Hematopoietic multipotent progenitor cell treated with erythropoietin and hydrocortisone succinate and interleukin-3 and kit ligand, for 17 days (in vitro differentiated cells): ENCODE measurements at regions not wholly inside any gene's neighbourhood (a gene's known extent, or its start where the extent isn't known, plus 50 kb on each side); places are given as distances from the start of the nearest gene placed in this dataset.

Experiments
- DNase-seq: peaks from one replicate; pipeline ENCODE4 v3.0.0-alpha.2; 2015; ENCODE audit warnings: low spot score

GRCh38 chr4:19992471-19993093 is 259.1 kb upstream of the SLIT2 start:
- DNase-seq, result no peak

- DNase-seq, result no peak
These were observed 264.0 kb upstream of the SLIT2 start for GRCh38 chr4:19987746-19988145.

GRCh38 chr4:19983072-19983471 is 268.6 kb upstream of the SLIT2 start:
- no peak for DNase-seq

GRCh38 chr4:19982556-19982955 is 269.1 kb upstream of the SLIT2 start:
- no peak for DNase-seq

- DNase-seq, result no peak
These were observed 279.9 kb upstream of the SLIT2 start for GRCh38 chr4:19971829-19972228.

DNA sequence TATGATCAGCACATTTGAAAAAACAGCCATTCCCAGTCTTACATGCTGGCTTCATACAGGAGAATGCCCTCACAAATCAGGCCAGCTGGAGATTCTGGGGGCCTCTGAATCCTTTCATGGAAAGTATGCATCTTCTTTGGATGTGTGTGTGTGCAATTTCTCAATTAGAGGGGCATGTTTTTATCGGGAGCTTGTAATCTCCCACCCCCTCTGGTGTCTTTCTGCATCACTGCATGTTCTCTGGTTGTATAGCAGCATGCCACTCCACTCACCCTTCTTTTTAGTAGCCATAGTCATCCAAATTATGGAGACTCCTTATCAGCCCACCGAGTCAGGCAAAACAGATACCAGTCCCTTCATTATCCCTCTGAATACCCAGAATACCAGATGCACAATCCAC is 282.2 kb upstream of the SLIT2 start:
- no peak for DNase-seq

- no peak for DNase-seq
These were observed 290.6 kb upstream of the SLIT2 start for GRCh38 chr4:19961091-19961490.

GRCh38 chr4:19958848-19959247 is 292.9 kb upstream of the SLIT2 start:
- no peak for DNase-seq

DNA sequence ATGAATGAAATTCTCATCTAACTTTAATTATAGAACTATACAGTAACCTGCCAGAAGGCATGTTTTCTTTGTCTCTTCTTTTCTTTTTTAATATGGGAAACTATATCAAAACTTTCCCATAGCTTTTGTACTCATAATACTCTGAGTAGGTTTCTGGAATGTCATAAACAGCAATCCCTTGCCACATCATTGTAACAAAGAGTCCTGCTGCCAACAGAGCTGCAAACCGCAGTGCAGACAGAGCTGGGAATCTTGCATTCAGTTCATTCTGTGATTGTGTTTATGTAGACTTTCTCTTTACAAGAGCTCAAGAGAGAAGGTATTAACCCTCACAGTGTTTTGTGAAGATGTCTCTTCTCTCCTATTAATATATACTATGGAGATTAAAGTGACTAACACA is 304.4 kb upstream of the SLIT2 start:
- DNase-seq, result no peak

GRCh38 chr4:19945979-19946380 is 305.7 kb upstream of the SLIT2 start:
- no peak for DNase-seq

GRCh38 chr4:19945501-19945900 is 306.2 kb upstream of the SLIT2 start:
- DNase-seq, result no peak

GRCh38 chr4:19944806-19945205 is 306.9 kb upstream of the SLIT2 start:
- DNase-seq, result no peak

GRCh38 chr4:19944251-19944650 is 307.5 kb upstream of the SLIT2 start:
- DNase-seq, result no peak

DNA sequence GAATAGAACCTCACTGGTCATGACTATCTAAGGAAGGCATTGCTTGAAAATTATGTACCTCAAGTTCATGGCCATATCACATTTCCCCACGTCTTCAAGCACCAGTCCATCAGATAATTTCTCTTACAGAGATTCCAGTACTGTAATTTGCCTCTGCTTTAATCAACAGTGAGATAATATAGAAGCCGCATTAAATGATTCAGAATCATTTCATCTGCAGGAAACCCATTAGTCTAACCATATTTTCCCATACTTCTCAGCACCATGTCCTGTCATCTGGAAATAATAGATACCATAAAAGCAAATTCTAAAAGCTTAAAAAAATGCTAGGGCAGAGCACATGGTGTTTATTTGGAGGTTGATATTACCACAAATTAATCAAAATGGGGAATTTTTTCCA is 310.3 kb upstream of the SLIT2 start:
- no peak for DNase-seq

DNA sequence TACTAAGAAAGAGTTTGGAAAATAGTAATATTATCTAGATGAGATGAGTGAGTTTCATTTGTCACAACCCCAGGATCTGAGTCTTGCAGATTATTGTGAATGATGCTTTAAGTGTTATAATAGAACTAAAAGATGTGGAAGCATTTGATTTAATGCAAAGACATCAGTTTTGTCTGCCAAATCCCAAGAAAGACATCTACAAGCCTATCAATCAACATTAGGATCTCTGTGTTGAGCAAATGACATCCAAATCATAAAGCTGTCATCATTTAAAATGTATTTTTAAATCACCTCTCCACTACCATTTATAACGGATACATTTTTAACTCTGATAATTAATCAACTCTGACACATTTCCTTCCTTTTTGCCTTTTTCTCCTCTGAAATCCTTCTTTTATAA is 310.8 kb upstream of the SLIT2 start:
- DNase-seq, result no peak

DNA sequence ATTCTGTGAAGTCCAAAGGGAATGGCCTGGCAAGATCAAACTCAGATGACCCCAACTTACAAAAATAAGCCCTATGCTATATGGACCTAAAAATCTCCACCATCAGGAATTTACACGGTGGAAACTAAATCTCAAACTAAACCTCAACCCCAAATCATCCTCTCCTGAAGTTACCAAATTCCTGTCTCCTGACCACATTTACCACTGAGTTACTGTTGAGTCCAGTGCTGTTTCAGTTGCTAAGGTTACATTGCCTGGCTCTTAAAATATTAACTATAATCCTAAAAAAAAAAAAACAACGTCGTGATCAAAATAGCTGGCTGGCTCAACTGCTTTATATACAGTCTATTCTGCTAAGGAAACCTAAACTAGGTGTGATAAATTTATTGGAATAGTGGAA is 315.2 kb upstream of the SLIT2 start:
- no peak for DNase-seq

- no peak for DNase-seq
These were observed 321.0 kb upstream of the SLIT2 start for GRCh38 chr4:19930742-19931141.

DNA sequence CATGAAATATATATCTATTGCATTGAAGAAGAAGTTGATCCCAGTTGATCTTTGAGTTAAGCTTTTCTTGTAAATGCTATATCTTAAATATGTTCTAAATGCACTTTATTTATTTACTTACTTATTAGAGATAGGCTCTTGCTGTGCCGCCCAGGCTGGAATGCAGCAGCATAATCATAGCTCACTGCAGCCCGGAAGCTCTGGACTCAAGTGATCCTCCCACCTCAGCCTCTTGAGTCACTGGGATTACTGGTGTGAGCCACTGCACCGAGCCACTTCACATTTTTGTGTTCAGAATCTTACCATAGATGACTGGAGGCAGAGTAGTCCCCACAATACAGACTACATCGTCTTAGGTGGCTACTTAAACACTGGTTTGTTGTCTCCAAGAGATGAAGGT is 324.3 kb upstream of the SLIT2 start:
- DNase-seq, result no peak

- no peak for DNase-seq
These were observed 326.2 kb upstream of the SLIT2 start for GRCh38 chr4:19925516-19925915.

- no peak for DNase-seq
These were observed 326.9 kb upstream of the SLIT2 start for GRCh38 chr4:19924761-19925160.

DNA sequence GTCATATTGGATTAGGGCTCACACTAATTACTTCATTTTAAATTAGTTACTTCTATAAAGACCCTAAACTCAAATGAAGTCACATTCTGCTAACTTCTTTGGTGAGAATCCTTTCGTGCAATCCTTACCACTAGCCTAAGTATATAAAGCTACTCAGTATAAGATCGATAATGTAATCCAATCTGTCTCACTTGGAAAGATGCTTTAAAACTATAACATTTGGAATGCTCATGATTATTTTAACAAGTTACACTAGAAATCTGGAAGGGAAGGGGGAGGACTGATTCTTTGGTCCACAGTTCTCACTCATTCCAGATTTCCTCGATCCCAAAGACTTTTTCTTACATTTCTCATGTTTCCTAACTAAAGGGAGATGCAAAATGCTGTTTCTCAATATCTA is 336.4 kb upstream of the SLIT2 start:
- DNase-seq, result no peak

DNA sequence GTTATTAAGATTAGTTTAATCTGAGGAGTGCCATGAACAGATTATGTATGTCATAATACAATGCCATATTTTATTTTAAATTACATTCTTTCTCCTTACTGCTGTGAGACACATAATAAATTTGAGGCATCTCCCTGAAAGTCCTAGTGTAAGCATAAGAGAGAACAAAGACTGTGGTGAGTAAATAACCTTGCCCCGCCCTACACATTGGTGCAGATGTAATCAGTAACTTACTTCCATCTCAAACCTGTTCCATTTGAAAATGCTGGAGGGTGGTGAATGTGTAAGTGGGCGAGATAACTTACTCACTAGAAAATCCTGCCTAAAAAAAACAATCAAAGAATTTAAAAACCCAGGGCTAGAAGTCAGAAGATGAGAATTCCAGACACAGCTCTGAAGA is 338.1 kb upstream of the SLIT2 start:
- DNase-seq, result no peak

DNA sequence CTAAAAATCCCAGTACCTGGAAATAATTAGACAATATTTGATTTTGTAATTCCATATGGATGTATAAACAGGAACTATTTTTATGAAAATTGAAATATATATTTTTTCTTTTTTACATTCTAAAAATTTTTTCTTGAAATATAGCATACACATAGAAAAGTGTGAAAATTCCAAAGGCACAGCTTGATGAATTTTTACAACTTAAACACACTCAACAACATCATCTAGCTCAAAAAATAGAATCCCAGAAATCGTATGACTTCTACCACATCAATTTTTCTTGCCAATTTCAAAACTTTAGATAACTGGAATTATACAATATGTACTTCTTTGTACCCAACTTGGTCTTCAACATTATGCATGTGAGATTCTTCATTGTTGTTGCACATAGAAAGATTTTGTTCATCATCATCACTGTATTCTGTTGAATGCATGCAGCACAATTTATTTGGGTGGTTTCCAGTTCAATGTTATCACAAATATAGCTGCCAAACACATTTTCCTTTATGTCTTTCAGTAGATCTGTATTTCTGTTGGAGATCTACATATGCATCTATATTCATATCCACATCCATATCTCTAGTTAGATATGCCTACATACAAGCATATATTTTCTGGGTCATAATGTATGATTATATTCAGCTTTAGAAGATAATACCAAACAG is 340.7 kb upstream of the SLIT2 start:
- no peak for DNase-seq

DNA sequence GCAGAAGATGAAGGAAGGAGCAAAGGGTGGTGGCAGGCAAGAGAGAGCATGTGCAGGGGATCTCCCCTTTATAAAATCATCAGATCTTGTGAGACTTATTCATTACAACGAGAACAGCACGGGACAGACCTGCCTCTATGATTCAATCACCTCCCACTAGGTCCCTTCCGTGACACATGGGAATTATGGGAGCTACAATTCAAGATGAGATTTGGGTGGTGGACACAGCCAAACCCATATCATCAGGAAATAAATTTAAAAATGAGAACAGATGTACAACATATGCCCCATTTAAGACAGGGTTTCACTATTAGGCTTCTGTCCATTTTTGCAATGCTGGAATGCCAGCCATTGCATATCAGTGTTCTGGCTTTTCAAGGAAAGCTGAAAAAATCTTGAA is 346.7 kb upstream of the SLIT2 start:
- no peak for DNase-seq
